ENCODE measurements at regions not wholly inside any gene's neighbourhood (a gene's known extent, or its start where the extent isn't known, plus 50 kb on each side); places are given as distances from the start of the nearest gene placed in this dataset.

DNA sequence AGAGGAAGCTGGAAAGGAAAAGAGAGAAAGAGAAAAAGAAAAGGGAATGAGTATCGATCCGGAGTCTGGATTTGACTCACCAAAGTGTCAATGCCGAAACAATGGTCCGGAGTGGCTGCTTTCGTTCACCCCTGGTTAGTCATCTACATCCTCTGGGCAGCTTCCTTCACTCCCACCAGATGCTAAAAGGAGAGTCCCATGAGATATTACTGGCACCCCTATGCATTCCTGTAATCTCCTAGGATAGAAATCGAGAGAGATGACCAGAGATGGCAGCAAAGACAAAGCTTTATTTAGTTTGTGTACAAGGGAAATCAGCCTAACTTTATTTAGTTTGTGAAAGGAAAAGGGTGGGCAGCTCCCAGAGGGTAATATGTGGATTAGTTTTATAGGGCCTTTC lies 622.2 kb downstream of the ZPLD1 start:
- Mint-ChIP-seq H3K9me3 (no peaks in the 10 kb centered on the region), H3K27me3 (no peaks in the 10 kb centered on the region), H3K27ac (no peak overlapping the region), H3K4me3 (no peak overlapping the region), H3K36me3 (ENCODE audit: low read depth) (no peaks in the 10 kb centered on the region), H3K4me1 (no peaks in the 10 kb centered on the region)
- TF ChIP-seq, protein P1, sequence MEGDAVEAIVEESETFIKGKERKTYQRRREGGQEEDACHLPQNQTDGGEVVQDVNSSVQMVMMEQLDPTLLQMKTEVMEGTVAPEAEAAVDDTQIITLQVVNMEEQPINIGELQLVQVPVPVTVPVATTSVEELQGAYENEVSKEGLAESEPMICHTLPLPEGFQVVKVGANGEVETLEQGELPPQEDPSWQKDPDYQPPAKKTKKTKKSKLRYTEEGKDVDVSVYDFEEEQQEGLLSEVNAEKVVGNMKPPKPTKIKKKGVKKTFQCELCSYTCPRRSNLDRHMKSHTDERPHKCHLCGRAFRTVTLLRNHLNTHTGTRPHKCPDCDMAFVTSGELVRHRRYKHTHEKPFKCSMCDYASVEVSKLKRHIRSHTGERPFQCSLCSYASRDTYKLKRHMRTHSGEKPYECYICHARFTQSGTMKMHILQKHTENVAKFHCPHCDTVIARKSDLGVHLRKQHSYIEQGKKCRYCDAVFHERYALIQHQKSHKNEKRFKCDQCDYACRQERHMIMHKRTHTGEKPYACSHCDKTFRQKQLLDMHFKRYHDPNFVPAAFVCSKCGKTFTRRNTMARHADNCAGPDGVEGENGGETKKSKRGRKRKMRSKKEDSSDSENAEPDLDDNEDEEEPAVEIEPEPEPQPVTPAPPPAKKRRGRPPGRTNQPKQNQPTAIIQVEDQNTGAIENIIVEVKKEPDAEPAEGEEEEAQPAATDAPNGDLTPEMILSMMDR (IDR thresholded peaks at IDR 0.05), result no peak
- intact Hi-C loops (cut with micrococcal nuclease), result no loop called here
- ATAC-seq (ENCODE audit: low read depth) (no peak), DNase-seq (no peak)
- ChIA-PET POLR2A (no interaction called here), CTCF (no interaction called here)

DNA sequence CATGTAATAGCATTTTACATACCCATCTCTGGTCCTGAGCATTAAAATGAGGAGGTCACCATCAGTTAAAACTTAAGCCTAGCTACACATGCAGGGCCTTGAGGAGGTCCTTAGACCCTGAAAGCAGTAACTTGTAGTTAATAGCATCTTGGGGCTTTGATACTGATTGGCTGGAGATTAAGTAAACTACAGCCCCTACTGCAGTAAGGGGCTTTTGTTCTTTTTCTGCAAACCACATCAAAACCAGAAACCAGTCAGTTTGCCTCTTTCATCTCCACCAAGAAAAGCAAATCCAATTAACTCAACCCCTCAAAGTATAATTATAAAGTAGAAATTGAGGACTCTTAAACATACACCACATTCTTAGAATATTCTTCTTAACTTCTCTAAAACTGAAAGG lies 622.7 kb downstream of the ZPLD1 start:
- TF ChIP-seq, protein P1 (IDR thresholded peaks at IDR 0.05), result no peak
- H3K4me1 Mint-ChIP-seq, result no peaks in the 10 kb centered on the region
- ATAC-seq (ENCODE audit: low read depth) (no peak), DNase-seq (no peak)
- intact Hi-C loops (cut with micrococcal nuclease), result no loop called here
- H3K27ac Mint-ChIP-seq, result no peak overlapping the region
- POLR2A ChIA-PET, result no interaction called here
- H3K4me3 Mint-ChIP-seq, result no peak overlapping the region
- H3K9me3 Mint-ChIP-seq, result no peaks in the 10 kb centered on the region
- no peaks in the 10 kb centered on the region for H3K36me3 Mint-ChIP-seq (ENCODE audit: low read depth)
- no peaks in the 10 kb centered on the region for H3K27me3 Mint-ChIP-seq
- CTCF ChIA-PET, result no interaction called here

DNA sequence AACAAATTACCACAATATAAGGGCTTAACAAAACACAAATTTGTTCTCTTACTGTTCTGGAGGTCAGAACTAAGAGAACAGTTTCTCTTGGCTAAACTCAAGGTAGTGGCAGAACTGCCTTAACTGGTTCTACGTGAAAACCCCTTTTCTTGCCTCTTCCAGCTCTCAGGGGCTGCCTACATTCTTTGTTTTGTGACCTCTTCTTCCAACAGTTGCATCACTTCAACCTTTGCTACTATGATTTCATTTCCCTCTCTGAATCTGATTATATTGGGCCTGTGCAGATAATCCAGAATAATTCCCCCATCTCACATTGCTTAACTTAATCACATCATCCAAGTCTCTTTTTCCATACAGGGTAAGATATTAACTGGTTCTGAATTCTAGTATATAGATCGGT lies 624.6 kb downstream of the ZPLD1 start:
- no peak overlapping the region for H3K27ac Mint-ChIP-seq
- no peaks in the 10 kb centered on the region for H3K4me1 Mint-ChIP-seq
- TF ChIP-seq, protein P1 (IDR thresholded peaks at IDR 0.05), result no peak
- no peaks in the 10 kb centered on the region for H3K27me3 Mint-ChIP-seq
- no peaks in the 10 kb centered on the region for H3K36me3 Mint-ChIP-seq (ENCODE audit: low read depth)
- intact Hi-C loops (cut with micrococcal nuclease), result no loop called here
- ATAC-seq (ENCODE audit: low read depth), result no peak
- ChIA-PET CTCF (no interaction called here), POLR2A (no interaction called here)
- no peak overlapping the region for H3K4me3 Mint-ChIP-seq
- no peak for DNase-seq
- no peaks in the 10 kb centered on the region for H3K9me3 Mint-ChIP-seq

DNA sequence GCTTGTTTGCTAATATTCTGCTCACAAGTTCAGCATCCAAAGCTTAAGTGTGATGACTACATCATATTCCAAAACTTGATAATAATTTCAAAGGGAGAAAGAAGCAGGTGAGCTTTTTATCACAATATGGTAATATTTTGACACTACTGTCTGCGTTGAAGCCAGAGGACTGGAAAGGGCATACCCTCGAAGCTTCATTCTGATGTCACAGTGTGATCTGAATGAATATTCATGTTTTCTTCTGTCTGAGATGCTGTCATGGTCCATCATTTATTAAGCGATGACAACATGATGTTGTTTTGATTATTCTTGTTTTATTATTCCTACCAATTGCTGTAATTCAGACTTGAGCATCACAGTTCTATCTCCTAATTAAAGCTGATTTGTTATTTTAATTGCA lies 625.4 kb downstream of the ZPLD1 start:
- Mint-ChIP-seq H3K27ac (no peak overlapping the region), H3K9me3 (no peaks in the 10 kb centered on the region), H3K4me1 (no peaks in the 10 kb centered on the region), H3K4me3 (no peak overlapping the region), H3K27me3 (no peaks in the 10 kb centered on the region), H3K36me3 (ENCODE audit: low read depth) (no peaks in the 10 kb centered on the region)
- TF ChIP-seq, protein P1 (IDR thresholded peaks at IDR 0.05), result no peak
- POLR2A ChIA-PET, result no interaction called here
- intact Hi-C loops (cut with micrococcal nuclease), result no loop called here
- CTCF ChIA-PET, result no interaction called here
- no peak for ATAC-seq (ENCODE audit: low read depth)
- DNase-seq, result no peak

DNA sequence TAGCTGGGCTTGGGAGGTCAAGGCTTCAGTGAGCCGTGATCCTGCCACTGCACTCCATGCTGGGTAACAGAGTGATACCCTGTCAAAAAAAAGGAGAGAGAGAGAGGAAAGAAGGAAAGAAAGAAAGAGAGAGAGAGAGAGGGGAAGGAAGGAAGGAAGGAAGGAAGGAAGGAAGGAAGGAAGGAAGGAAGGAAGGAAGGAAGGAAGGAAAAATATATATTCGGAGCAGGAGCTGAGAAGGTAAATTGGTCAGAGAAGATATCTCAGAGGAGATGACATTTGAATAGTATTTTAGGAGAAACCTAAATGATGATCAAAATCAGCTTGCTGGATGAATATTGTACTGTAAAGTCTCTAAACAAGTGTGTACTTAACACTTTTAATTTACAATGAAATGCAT lies 633.1 kb downstream of the ZPLD1 start:
- ChIA-PET POLR2A (no interaction called here), CTCF (no interaction called here)
- intact Hi-C loops (cut with micrococcal nuclease), result no loop called here
- TF ChIP-seq, protein P1 (IDR thresholded peaks at IDR 0.05), result no peak
- no peak overlapping the region for H3K4me3 Mint-ChIP-seq
- DNase-seq (no peak), ATAC-seq (ENCODE audit: low read depth) (no peak)
- H3K4me1 Mint-ChIP-seq, result no peaks in the 10 kb centered on the region
- no peaks in the 10 kb centered on the region for H3K9me3 Mint-ChIP-seq
- no peaks in the 10 kb centered on the region for H3K36me3 Mint-ChIP-seq (ENCODE audit: low read depth)
- no peaks in the 10 kb centered on the region for H3K27me3 Mint-ChIP-seq
- no peak overlapping the region for H3K27ac Mint-ChIP-seq
